AG10803 (cell line): ENCODE measurements at regions not wholly inside any gene's neighbourhood (a gene's known extent, or its start where the extent isn't known, plus 50 kb on each side); places are given as distances from the start of the nearest gene placed in this dataset.

Experiments
- DNase-seq: peaks from one replicate; pipeline ENCODE4 v3.0.0; 2010; ENCODE audit warnings: low read depth
- H3K4me3 ChIP-seq: 2 replicates; pipeline ENCODE4 v1.5.1; 2011; ENCODE audit warnings: mild to moderate bottlenecking, low read length, control low read depth
- CTCF ChIP-seq: conservative IDR thresholded peaks from 2 replicates; pipeline ENCODE4 v1.5.1; 2011; ENCODE audit warnings: mild to moderate bottlenecking, low read length, control low read depth, inconsistent platforms

GRCh38 chr2:200068642-200069041 lies 113.3 kb downstream of the MAIP1 start:
- no peak for TF ChIP-seq CTCF
- no peak for DNase-seq
- H3K4me3 ChIP-seq, result no peak overlapping the region

- peak; percentile 53 for DNase-seq
- TF ChIP-seq CTCF, result no peak
- no peak overlapping the region for H3K4me3 ChIP-seq
Observed at GRCh38 chr2:200077210-200077650, 121.8 kb downstream of the MAIP1 start.

GRCh38 chr2:200077838-200078237 lies 122.5 kb downstream of the MAIP1 start:
- no peak for TF ChIP-seq CTCF
- no peak overlapping the region for H3K4me3 ChIP-seq
- no peak for DNase-seq

- no peak overlapping the region for H3K4me3 ChIP-seq
- no peak for TF ChIP-seq CTCF
- no peak for DNase-seq
Observed at GRCh38 chr2:200079356-200079755, 124.0 kb downstream of the MAIP1 start.

GRCh38 chr2:200081236-200081635 lies 125.9 kb downstream of the MAIP1 start:
- TF ChIP-seq CTCF, result no peak
- DNase-seq, result no peak
- no peak overlapping the region for H3K4me3 ChIP-seq

GRCh38 chr2:200081811-200082210 lies 126.4 kb downstream of the MAIP1 start:
- no peak for DNase-seq
- H3K4me3 ChIP-seq, result no peak overlapping the region
- no peak for TF ChIP-seq CTCF

GRCh38 chr2:200084036-200084435 lies 128.7 kb downstream of the MAIP1 start:
- DNase-seq, result no peak
- no peak overlapping the region for H3K4me3 ChIP-seq
- no peak for TF ChIP-seq CTCF
